PC-9 (cell line): ENCODE measurements at regions not wholly inside any gene's neighbourhood (a gene's known extent, or its start where the extent isn't known, plus 50 kb on each side); places are given as distances from the start of the nearest gene placed in this dataset.

ENCODE experiments used
- CTCF ChIP-seq: fragments of 200-600 bp; sonication (generic); conservative IDR thresholded peaks from 2 replicates; pipeline ENCODE4 v1.6.1; 2017; ENCODE audit warnings: mixed run types, antibody characterized with exemption, mild to moderate bottlenecking, moderate library complexity
- EZH2 ChIP-seq: fragments of 200-600 bp; sonication (generic); IDR thresholded peaks from 2 replicates; pipeline ENCODE4 v1.8.0; 2017; ENCODE audit warnings: antibody characterized with exemption, low read depth

DNA sequence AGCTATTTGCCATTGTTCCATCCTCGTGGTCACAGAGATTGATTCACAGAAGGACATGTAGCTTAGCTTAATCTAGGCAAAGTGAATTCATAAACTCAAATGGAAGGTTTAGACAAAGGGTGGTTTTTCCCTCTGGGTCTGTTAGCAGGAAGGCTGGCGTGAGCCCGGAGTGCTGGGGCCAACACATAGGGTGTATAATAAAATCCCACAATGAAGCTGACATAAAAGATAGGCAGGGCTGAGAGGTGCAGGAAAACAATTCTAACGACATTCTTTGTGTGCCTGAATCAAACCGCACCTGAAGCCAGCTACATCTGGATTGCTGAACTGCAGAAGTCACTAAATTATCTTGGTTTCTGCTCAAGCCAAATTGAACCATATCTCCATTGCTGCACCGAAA, 173.9 kb downstream of the MAF start:
- TF ChIP-seq CTCF (no peak), EZH2 (no peak)
